OCI-LY7 (cell line): ENCODE measurements at regions not wholly inside any gene's neighbourhood (a gene's known extent, or its start where the extent isn't known, plus 50 kb on each side); places are given as distances from the start of the nearest gene placed in this dataset.

Source experiments
- EZH2phosphoT487 ChIP-seq: fragments of 200-600 bp; sonication (generic); IDR thresholded peaks from 2 replicates; pipeline ENCODE4 v1.6.1; 2018; ENCODE audit warnings: low read depth, borderline replicate concordance, mild to moderate bottlenecking, mixed run types, antibody characterized with exemption, low read length, moderate library complexity, mixed read lengths
- TF ChIP-seq, protein P1 (sequence below): fragments of 200-600 bp; sonication (generic); conservative IDR thresholded peaks from 2 replicates; pipeline ENCODE4 v1.5.1; 2014; ENCODE audit warnings: mild to moderate bottlenecking, antibody characterized with exemption, low read length, moderate library complexity, mixed read lengths

DNA sequence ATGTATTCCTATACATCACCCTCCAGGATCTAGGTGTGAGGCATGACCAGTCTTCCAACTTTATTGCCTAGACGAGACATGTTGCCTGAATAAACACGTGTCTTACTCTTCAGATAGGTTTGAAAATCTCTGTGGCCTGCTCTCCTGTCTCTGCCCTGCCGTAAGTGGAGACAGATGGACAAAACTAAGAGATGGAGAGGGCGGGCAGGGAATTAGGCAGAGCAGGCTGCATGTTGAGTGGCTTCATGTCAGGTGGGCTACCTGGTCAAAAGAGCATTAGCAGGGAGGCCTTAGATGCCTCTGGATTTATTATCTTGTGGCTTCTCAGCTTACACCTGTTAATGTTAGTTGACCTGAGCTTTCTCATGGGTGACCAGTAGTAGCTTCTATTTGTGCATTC, 59.0 kb upstream of the TULP4 start:
- TF ChIP-seq, protein P1, sequence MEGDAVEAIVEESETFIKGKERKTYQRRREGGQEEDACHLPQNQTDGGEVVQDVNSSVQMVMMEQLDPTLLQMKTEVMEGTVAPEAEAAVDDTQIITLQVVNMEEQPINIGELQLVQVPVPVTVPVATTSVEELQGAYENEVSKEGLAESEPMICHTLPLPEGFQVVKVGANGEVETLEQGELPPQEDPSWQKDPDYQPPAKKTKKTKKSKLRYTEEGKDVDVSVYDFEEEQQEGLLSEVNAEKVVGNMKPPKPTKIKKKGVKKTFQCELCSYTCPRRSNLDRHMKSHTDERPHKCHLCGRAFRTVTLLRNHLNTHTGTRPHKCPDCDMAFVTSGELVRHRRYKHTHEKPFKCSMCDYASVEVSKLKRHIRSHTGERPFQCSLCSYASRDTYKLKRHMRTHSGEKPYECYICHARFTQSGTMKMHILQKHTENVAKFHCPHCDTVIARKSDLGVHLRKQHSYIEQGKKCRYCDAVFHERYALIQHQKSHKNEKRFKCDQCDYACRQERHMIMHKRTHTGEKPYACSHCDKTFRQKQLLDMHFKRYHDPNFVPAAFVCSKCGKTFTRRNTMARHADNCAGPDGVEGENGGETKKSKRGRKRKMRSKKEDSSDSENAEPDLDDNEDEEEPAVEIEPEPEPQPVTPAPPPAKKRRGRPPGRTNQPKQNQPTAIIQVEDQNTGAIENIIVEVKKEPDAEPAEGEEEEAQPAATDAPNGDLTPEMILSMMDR: no peak
- no peak for TF ChIP-seq EZH2phosphoT487
